SH-SY5Y (cell line): ENCODE measurements at regions not wholly inside any gene's neighbourhood (a gene's known extent, or its start where the extent isn't known, plus 50 kb on each side); places are given as distances from the start of the nearest gene placed in this dataset.

Source experiments
- GATA2 ChIP-seq: IDR thresholded peaks from 2 replicates; pipeline ENCODE4 v1.6.1; 2011; ENCODE audit warnings: mild to moderate bottlenecking, low read depth, low read length
- GATA3 ChIP-seq: IDR thresholded peaks from 2 replicates; pipeline ENCODE4 v1.6.1; 2011; ENCODE audit warnings: low read depth, mild to moderate bottlenecking, low read length, moderate library complexity

DNA sequence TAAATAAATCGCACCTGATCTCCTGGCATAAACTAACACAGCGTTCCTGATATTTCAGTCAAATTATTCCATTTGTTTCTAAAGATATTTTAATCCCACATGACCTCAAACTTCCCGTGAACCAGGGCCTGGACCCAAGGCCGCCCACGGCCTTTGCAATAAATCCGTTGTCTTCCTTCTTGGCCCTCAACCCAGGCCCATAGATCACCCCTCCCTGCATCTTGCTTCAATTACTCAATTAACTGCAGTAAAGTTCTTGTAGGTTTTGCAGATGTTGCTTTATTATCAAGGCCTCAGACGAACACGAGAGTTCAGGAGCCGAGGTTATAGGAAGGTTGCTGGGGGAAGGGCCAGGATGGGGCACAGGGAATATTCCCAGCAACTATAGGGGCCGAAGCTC, 249.4 kb downstream of the RAB11FIP2 start:
- TF ChIP-seq GATA3 (no peak), GATA2 (no peak)
